ENCODE measurements at regions not wholly inside any gene's neighbourhood (a gene's known extent, or its start where the extent isn't known, plus 50 kb on each side); places are given as distances from the start of the nearest gene placed in this dataset.

DNA sequence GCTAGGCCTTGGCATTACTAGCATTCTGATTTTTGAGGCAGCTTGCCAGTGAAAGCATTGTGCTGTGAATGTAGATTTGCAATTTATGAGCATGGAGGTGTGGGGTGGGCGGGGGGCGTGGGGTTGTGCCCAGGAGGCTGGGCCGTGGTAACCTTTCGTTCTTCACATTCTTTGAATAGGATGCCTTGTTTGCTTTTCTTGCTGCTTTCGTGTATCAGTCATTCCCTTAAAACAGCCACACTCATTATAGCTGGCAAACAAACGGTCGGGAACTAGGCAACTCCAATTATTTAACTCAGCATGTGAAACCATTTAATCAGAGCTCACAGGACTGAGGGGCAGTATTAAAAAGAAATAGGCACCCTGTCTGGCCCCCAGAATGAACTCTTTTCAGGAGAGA is 115.9 kb upstream of the PELI2 start:
- intact Hi-C loops (cut with DNase I): no loop called here
- H3K27me3 ChIP-seq: no peaks in the 10 kb centered on the region
- 88 to 95% (median 92%) methylated on average over 7 of the region's 7 CpGs for WGBS, 4 donors
- no peaks in the 10 kb centered on the region for H3K36me3 ChIP-seq
- TF ChIP-seq, protein P1, sequence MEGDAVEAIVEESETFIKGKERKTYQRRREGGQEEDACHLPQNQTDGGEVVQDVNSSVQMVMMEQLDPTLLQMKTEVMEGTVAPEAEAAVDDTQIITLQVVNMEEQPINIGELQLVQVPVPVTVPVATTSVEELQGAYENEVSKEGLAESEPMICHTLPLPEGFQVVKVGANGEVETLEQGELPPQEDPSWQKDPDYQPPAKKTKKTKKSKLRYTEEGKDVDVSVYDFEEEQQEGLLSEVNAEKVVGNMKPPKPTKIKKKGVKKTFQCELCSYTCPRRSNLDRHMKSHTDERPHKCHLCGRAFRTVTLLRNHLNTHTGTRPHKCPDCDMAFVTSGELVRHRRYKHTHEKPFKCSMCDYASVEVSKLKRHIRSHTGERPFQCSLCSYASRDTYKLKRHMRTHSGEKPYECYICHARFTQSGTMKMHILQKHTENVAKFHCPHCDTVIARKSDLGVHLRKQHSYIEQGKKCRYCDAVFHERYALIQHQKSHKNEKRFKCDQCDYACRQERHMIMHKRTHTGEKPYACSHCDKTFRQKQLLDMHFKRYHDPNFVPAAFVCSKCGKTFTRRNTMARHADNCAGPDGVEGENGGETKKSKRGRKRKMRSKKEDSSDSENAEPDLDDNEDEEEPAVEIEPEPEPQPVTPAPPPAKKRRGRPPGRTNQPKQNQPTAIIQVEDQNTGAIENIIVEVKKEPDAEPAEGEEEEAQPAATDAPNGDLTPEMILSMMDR (IDR thresholded peaks at IDR 0.05): no peak
- no peak for TF ChIP-seq POLR2A (IDR thresholded peaks at IDR 0.05)
- H3K27ac ChIP-seq: no peak overlapping the region
- no peak overlapping the region for H3K4me3 ChIP-seq
- ATAC-seq (no peak), DNase-seq (no peak)
- H3K9me3 ChIP-seq: no peaks in the 10 kb centered on the region
- H3K4me1 ChIP-seq: peaks cover 0 to 19% (median 0%) of the 10 kb centered on the region in 12 donors

DNA sequence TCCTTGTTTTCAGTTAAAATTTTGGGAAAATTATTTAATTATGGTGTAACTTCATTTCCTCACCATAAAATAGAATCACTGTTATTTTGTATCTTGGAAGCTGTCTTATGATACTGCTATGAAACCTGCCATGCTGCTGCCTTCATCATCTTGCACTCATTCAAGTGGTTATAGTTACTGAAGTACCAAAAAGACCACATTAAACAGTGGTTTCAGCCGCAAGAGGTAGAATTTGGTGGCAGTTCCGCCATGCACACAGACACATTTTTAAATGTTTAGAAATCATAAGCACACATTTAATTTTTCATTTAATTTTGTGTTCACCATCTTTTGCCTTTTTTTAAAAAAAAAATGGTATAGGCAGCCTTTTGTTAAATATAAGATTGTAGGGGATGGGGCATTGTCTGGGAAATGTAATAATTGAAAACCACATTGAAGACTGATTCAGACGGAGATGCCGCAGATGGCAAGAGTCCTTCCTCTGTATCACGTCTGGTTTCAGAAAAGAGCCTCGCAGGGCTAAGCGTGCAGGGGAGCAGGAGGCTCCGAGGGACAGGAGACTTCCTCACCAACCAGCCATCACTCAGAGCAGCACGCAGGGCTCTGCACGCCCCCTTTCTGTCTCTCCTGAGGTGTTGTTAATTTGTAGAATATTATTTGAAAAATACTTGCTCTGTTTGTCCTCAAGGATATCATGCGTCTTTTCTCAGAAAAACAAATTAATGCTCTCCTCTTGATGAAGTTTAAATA is 115.2 kb upstream of the PELI2 start:
- Histone ChIP-seq H3K4me3 (no peak overlapping the region), H3K36me3 (no peaks in the 10 kb centered on the region), H3K27me3 (no peaks in the 10 kb centered on the region), H3K9me3 (peaks cover 0 to 5% (median 0%) of the 10 kb centered on the region in 12 donors), H3K4me1 (peaks cover 0 to 24% (median 0%) of the 10 kb centered on the region in 12 donors), H3K27ac (no peak overlapping the region)
- intact Hi-C loops (cut with DNase I): no loop called here
- ATAC-seq (no peak), DNase-seq (no peak)
- TF ChIP-seq POLR2A (IDR thresholded peaks at IDR 0.05): no peak
- TF ChIP-seq, protein P1 (IDR thresholded peaks at IDR 0.05): no peak
- WGBS, 4 donors: 74 to 86% (median 85%) methylated on average over 11 of the region's 11 CpGs

DNA sequence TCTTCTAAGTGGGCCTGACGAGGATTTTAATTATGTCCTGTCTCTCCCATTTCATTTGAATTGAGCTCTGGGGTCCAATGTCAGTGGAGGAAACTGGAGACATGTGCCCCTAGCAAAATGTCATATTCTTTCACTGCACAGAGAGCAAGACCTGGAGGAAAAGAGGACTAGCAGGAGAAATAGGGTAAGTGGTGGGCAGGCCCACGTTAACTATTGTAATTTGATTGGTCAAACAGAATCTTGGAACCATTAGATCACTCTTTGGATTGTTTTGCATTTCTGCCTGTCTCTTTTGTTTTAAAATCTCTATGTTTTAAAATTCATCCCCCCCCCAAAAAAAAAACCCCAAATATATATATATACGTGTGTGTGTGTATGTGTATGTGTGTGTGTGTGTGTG is 113.9 kb upstream of the PELI2 start:
- Histone ChIP-seq H3K4me1 (peaks cover 0 to 28% (median 0%) of the 10 kb centered on the region in 12 donors), H3K36me3 (no peaks in the 10 kb centered on the region), H3K9me3 (peaks cover 0 to 13% (median 0%) of the 10 kb centered on the region in 12 donors), H3K27ac (peak overlapping the region in 2 of 12 donors; percentile 61 to 64), H3K4me3 (peak overlapping the region in 2 of 12 donors; percentile 35 to 44), H3K27me3 (no peaks in the 10 kb centered on the region)
- DNase-seq (no peak), ATAC-seq (no peak)
- TF ChIP-seq, protein P1 (IDR thresholded peaks at IDR 0.05): no peak
- no peak for TF ChIP-seq POLR2A (IDR thresholded peaks at IDR 0.05)
- intact Hi-C loops (cut with DNase I): no loop called here
- WGBS, 4 donors: 52 to 66% (median 59%) methylated on average over 3 of the region's 3 CpGs

DNA sequence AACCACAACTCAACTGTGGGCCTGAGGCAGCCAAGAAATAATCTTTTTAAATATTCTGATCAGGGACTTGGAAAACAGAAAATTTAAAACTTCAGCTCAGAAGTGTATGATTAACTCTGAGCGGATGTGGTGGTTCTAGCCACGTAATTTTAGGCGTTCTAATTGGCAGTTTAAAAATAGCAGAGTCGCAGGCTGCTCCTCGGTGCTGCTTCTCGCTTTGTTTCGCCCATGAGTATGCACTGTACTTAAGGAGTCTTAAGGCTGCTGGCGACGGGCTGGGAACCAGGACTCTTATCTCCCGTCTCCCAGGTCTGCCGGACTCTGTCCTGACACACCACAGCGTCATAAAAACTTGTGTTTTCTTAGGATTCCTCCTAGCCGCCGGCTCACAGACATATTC is 113.4 kb upstream of the PELI2 start:
- Histone ChIP-seq H3K27ac (peak overlapping the region in 10 of 12 donors; percentile 1 to 64 (median 45)), H3K36me3 (no peaks in the 10 kb centered on the region), H3K4me1 (peaks cover 0 to 28% (median 0%) of the 10 kb centered on the region in 12 donors), H3K4me3 (peak overlapping the region in 10 of 12 donors; percentile 1 to 44 (median 20)), H3K27me3 (no peaks in the 10 kb centered on the region), H3K9me3 (peaks cover 0 to 13% (median 0%) of the 10 kb centered on the region in 12 donors)
- TF ChIP-seq, protein P1 (IDR thresholded peaks at IDR 0.05): no peak
- no peak for TF ChIP-seq POLR2A (IDR thresholded peaks at IDR 0.05)
- intact Hi-C loops (cut with DNase I): no loop called here
- DNase-seq (peak in 3 of 5 donors; percentile 11 to 34 (median 33)), ATAC-seq (peak; percentile 71 to 86 (median 80))
- WGBS, 4 donors: 14 to 26% (median 15%) methylated on average over 14 of the region's 14 CpGs
